Anterior cingulate cortex (tissue), 58 donors: ENCODE measurements at regions not wholly inside any gene's neighbourhood (a gene's known extent, or its start where the extent isn't known, plus 50 kb on each side); places are given as distances from the start of the nearest gene placed in this dataset.
"Not testable (repeated sequence)": the region's sequence is repeated elsewhere in the genome, so short reads cannot be mapped to it uniquely, and the experiment has no call there.

ENCODE experiments used
- DNase-seq, 58 donors: peaks; one replicate each; lab custom pipeline; 2025; lab: John Stamatoyannopoulos, UW

DNA sequence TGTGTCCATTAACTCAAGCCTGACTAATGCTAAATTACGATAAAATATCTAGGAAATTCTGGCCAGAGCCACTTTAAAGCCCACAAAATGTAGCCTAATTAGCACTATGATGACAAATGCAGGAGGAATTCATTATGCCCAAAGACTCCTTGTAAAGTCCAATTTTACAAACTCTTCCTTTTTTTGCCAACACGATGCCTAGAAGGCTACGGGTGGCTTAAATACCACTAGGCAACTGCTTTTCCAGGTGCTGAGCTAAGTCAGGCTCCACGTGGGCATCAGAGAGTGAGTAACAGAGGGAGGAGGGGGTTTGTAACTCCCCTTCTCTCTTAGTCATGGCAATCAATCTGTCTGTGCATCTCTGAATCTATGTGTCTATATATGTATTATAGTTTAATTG is 172.4 kb upstream of the NTF3 start:
- DNase-seq, result no peak

DNA sequence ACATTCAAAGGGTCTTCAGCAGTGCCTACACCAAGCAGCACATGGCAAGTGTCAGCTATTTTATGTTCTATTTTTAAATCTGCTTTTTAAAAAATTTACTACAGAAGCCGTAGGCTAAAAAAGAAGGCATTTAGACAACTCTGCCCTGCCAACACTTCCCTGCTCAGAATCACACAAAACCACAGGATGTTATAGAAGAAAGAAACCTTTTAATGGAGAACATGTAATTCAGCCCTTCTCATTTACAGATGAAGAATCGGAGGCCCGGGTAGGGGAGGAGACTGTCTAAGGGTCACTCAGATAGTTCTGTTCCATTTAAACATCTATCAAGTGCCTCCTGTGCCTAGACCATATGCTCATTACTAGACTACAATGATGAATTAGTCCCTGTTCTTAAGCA is 171.8 kb upstream of the NTF3 start:
- DNase-seq, result no peak

DNA sequence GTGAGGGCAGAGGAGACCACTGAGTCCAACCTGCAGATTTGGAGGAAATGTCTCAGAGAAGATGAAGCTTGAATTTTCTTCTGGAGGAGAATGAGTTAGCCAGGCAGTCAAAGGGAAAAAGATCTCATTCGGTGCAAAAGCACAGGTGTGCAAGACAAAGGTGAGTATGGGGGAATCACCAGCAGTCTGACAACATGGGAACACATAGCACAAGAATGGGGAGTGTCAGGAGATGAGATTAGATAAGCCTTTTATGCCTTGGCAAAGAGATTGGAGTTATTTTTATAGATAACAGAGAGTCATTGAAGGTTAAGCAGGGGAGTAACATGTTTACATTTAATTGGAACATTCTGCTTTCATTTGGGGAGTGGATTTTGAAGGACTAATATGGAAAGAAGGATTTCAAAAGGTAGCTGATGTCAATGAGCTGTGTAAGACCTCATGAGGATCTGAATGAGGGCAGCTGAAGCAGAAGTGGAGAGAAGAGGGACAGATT is 171.3 kb upstream of the NTF3 start:
- no peak for DNase-seq

DNA sequence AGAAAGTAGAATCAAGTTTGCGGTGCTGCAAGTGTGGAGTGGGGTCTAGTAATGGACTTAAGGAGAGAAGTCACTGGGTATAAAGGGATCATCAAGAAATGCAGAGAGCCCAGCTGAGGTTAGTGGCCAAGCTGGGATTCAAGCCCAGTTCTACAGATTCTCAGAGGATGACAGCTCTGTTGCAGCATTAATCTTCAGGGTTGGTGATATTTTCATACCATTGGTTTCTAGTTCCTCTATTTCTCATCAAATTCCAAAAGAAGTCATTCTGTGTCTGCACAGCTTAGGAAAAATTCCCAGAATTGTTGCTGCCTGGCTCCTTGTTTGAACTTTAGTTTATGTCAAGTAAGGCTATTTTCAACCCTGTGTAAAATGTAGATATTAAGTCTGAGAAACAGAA is 169.5 kb upstream of the NTF3 start:
- no peak for DNase-seq

DNA sequence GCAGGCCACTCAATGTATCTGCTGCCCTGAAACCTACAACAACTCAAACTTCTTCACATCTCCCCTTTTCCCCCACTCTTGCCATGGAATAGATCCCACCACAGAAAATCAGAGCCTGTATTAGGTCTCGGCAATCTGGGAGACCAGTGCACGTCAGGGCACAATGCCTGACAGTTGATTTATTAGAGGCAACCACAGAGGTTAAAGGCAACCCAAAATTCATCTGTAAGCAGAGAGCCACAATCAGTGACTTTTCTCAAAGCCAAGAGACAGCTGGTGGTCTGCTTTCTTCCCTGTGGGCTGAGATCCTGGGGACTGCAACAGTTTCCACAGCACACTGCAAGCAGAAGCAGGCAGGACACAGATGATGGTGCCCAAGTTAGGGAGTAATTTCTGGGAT is 169.0 kb upstream of the NTF3 start:
- no peak for DNase-seq

DNA sequence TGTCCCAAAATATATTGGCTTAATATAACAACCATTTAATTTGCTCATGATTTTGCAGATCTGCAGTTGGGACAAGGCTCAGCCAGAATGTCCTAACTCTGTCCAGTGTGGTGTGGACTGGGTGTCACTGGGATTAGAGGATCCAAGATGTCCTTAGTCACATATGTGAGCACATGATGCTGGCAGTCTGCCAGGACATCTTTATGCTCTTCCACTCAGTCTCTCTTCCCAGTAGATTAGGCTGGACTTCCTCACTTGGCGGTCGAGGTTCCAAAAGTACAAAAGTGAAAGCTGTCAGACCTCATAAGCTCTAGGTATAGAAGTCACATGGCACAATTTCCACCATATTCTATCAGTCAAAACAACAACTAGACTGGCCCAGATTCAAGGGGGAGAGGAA is 167.9 kb upstream of the NTF3 start:
- DNase-seq, result no peak

DNA sequence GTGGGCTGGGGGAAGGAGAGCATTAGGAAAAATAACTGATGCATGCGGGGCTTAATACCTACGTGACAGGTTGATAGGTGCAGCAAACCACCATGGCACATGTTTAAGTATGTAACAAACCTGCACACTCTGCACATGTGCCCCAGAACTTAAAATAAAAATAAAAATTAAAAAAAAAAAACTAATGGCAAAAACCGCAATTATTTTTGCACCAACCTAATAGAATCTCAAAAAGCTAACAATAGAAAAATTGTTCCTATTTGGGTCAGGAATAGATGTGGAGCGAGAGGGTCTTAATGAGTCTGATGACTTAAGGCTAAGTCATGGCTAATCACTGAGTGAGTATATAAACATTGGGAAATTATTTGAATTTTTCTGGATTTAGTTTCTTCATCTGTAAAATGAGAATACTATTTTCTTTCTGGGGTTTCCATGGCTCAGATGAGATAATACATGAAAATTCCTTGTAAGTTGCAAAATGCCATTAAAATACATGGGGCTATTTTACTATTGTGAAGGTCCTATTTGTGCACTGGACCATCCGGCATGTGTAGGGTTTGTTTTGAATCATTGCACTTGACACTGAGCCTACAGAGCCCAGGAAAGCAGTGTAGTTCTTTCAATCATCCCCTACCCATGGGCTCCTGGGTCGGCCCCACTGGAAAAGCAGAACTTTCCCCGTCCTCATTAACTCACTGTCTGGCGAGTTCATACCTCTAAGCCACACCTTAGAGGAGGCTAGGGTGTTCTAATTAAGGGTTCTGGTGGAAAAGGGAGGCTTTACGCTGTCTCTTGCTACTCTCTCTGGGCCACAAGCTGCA is 164.1 kb upstream of the NTF3 start:
- DNase-seq, result no peak

DNA sequence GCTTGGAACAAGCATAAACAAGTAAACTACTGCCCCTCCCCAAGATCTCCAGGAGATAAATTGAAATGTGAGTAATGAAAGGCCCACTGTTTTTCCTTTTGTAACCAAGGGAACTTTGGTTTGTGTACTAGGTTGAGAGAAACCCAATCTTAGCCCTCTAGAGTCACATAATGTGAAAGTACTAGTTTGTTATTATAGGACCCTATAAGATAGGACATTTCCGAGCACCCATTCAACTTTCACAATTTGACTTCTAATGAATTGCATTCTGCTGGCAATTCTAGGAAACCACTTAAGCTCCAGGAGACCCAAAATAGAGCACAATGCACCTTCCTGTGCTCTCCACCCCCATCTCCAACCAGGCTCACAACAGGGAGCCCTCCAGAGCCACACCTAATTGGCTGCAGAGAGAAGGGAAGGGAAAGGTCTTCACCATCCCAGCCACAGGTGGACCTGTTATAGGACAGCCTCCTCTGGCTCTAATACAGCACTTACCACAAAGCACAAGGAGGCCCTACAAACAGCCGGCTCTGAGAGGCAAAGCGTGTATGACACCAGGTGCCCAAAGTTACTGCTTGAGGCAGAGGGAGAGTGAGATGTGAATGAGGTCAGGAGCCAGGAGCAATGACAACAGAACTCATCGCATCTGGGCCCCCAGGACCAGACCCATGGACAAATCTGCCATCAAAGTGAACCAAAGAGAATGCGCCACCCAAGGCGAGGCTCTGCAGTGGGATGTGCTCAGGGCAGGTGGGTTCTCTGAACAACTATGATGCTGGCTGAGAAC is 163.3 kb upstream of the NTF3 start:
- no peak for DNase-seq

DNA sequence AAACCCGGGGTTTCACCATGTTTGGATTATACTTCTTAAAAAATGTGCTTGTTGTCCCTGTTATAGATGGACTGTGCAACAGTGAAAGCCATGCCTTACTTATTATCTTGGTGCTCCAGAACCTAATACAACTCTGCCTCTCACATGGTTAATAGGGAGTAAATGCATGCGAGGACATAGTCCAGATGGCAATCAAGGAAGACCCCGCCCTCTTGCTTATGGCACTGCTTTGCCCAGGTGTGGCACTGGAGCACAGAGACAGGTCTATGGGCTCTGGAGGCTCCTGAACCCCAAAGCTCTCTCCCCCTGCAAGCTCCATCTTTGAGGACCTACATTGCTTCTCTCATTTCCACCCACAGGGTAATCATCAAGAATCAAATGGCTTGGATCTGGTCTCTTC is 162.1 kb upstream of the NTF3 start:
- no peak for DNase-seq

DNA sequence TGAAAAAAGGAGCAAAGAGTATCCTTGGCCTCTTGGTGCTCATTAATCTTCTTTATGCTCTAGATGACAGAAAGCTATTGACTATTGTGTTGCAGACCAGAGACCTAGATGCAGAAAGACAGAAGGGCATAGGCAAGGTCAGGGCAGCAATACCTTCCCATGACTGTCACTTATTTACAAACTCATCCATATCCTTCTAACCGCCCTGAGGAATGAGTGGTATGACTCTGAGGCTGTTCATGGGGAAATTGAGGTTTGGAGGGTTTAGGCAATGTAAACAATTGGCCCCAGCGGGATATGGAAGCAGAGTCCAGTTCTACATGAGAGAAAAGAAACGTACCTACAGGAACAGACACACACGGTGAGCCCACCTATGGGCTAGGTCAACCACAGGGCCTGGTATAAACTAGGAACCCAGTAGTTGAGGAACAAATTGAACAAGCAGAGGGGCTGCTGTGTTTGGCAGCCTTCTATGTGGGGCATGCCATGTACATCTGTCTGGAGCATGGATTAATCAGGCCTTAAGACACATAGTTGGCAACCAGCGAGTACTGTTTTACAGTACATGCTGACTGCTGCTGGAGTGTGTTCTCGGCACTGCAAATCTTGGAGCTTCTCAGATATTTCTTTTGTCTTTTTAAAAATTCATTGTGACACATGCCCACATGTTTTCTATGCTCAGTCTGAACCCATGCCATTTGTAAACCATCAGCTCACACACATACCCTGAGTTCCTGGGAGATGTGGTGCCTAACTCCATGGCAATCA is 159.7 kb upstream of the NTF3 start:
- no peak for DNase-seq

DNA sequence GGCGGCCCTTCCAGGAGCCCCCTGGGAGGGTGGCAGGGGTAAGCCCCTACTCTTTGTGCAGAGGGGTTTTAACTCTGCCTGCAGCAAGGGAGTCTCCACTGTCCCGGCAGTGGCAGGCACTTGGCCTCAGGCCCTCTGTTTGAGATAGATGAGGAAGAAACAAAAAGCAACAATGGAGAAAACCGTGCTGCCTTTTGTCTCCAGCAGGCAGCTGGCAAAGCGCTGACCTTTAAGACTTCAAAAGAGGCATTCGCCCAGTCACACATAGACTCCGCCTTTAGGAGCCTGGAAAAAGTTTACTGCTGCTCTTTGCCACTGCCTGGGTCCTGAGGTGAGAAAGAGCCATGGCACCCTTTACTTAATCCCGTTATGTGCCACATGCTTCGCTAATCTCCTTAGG is 158.2 kb upstream of the NTF3 start:
- no peak for DNase-seq

DNA sequence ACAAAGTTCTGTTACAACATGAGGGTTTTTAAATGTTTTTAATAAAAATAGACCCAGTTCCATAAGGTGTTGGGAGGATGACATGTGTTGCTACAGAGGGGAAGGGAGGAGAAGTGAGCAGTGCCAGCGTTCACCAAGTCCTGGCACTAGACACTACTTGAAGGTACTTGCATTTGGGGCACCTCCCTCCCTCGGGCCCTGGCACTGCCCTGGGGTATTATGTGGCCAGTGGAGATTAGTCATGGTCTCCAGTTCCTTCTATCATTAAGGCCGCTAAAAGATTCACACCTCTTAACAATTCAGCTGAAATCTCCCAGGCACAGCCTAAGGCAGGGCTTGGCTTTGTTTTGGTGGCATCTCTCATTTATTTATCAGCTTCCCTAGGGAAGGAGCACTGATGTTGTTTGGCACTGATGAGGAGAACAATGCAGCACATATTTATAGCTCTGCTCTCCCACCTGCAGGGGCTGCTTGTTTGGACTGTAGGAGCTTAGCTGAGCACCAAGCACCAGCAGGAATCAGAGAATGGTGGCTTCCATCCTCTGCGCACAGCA is 155.5 kb upstream of the NTF3 start:
- DNase-seq, result no peak

DNA sequence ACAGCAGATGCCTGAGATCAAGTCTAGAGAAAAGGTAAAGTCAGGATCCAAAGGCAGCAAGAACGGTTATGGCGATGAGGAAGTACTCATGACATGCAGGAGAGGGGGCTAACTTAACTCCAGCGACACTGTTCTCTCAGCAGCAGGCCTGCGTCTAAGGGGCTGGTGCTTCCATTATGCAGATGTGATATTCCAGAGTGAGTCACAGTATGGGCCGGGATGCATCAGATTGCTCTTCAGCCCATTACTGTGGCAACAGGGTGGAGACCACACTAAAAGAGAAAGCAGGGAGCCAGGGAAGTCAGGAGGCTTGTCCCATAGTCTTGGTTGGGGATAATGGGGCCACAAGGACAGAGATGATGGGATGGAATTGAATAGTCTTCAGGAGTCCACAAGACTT is 151.8 kb upstream of the NTF3 start:
- no peak for DNase-seq

DNA sequence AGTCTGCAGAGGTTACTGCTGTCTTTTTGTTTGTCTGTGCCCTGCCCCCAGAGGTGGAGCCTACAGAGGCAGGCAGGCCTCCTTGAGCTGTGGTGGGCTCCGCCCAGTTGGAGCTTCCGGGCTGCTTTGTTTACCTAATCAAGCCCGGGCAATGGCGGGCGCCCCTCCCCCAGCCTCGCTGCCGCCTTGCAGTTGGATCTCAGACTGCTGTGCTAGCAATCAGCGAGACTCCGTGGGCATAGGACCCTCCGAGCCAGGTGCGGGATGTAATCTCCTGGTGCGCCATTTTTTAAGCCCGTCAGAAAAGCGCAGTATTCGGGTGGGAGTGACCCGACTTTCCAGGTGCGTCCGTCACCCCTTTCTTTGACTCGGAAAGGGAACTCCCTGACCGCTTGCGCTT is 141.5 kb upstream of the NTF3 start:
- not testable (repeated sequence) for DNase-seq

DNA sequence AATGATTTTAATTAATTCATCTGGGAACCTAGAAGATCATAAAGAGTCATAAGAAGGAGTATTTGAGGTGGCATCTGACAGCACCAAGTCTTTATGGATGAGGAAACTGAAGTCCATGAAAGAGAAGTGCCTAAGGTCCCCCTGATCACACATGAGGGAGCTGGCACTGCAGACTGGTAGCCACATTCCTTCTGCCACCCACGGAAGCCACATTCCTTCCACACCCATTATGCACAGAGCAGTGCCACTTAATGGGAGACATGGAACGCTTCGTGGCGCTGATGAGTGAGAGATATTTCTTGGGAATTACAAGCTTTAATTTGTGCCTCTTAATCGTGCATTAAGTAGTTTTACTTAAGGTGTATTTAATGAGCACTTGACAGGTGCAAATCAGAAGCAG is 139.3 kb upstream of the NTF3 start:
- DNase-seq, result no peak

DNA sequence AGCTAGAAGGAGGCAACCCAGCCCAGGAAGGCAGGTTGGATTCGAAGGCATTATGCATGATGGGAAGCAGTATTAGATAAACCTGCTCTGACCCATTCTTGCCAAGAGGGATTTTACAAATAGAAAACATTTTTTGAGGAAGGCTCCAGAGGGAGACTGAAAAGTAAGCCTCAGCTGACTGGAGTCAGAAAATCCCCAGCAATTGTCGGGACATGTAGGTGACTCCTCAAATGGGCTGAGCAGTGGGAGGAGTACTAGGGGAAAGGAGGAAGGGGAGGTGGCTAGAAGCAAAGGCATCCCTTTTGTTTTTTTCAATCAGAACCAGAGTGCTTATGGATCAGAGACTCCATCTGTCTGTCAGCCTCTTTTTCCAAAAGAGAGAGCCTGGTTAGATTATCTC is 138.1 kb upstream of the NTF3 start:
- no peak for DNase-seq

DNA sequence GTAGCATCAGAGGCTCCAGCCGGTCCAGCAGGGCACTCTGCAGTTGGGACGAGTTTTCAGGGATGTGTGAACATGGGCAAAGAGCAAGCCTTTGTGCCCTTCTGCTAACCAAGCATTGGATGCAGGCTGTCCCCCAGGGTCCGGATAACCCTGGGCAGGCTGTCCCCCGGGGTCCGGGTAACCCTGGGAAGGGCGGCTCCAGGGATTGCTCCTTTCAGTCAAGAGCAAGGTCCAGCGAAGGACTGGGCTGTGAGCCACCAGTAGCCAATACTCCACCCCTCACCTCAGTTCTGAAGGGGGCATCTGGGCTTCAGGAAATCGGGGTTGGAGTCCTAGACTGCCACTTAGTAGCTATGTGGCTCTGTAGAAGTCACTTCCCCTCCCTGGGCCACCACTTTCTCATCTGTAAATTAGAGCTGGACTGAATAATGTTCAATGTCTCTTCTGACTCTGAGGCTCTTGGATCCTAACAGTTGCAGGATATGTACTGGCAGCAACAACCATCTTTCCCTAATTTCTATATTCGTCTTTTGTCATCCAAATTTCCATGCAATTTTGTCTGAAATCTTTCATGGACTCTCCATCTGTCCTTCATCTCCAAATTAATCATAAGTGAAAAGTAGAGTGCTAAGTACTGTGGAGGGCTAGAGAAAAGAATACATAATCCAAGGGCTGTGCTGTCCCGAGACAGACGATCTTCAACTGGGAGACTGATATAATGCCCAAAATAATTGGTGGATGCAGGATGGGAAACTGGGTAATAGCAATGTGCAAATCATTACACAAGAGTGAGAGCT is 137.4 kb upstream of the NTF3 start:
- no peak for DNase-seq

DNA sequence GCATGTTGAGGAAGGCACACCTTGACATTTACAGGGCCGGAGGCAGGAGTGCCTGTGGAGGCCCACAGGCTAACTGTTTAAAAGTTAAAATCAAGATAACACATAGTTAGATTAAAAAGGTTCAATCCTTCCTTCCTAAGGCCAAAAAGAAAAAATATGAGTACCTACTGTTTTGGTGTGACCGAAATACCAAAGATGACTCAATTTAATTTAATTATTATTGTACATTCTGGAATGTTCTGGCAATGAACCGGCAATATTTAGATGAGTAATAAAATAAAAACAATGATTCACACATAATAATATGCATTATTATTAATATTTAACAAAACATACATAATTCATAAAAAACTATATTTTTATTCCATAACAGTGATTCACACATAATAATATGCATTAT is 136.8 kb upstream of the NTF3 start:
- DNase-seq, result no peak

DNA sequence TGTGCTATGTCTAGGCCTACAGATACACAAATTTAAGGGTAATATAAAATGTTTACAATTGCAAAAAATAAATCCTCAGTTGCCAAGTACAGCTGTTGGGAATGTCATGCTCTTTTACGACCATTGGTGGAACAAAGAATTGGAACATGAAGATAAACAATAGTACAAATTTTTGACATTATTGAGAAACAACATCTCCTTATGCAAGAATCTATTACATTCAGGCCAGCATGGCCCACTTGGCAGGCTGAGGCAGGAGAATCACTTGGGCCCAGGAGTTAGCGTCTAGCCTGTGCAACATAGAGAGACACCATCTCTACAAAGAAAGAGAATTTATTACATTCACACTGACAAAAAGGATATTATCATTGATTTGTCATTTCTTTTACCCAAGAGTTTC is 135.9 kb upstream of the NTF3 start:
- no peak for DNase-seq

DNA sequence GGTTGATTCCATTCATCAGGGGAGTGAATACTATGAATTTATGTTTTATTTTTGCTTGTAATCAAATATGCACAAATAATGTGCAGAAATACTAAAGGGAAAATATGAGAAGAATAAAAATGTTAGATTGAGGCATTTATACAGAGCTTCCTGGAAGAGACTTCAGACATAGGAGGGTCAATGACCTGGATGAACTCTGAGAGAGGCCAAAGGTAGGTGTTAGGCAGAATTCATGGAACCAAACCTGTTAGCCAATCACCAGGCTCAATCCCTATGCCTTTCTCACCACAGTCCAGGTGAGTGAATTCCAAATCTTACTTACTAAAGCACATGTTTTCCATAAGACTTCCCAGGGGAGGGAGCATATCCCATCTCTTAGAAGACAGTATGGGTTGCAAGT is 130.4 kb upstream of the NTF3 start:
- DNase-seq, result no peak
